Lower leg skin (tissue), 3 donors: ENCODE measurements at regions not wholly inside any gene's neighbourhood (a gene's known extent, or its start where the extent isn't known, plus 50 kb on each side); places are given as distances from the start of the nearest gene placed in this dataset.
"Not testable (repeated sequence)": the region's sequence is repeated elsewhere in the genome, so short reads cannot be mapped to it uniquely, and the experiment has no call there.

Source experiments
- POLR2A ChIP-seq, 2 donors: fragments of 450-650 bp; IDR thresholded peaks; one replicate each; pipeline ENCODE4 v1.6.1; 2016 to 2017; ENCODE audit warnings: antibody characterized with exemption in 2 of 2, mild to moderate bottlenecking in 1 of 2, moderate library complexity in 1 of 2
- TF ChIP-seq, protein P1 (sequence below), 3 donors: fragments of 450-650 bp; IDR thresholded peaks; one replicate each; pipeline ENCODE4 v1.5.1; 2016; ENCODE audit warnings: antibody characterized with exemption in 3 of 3, mild to moderate bottlenecking in 3 of 3, moderate library complexity in 2 of 3

GRCh38 chr17:18563381-18564098, 80.7 kb downstream of the TBC1D28 start:
- TF ChIP-seq POLR2A (IDR thresholded peaks at IDR 0.05) = not testable (repeated sequence)
- TF ChIP-seq, protein P1, sequence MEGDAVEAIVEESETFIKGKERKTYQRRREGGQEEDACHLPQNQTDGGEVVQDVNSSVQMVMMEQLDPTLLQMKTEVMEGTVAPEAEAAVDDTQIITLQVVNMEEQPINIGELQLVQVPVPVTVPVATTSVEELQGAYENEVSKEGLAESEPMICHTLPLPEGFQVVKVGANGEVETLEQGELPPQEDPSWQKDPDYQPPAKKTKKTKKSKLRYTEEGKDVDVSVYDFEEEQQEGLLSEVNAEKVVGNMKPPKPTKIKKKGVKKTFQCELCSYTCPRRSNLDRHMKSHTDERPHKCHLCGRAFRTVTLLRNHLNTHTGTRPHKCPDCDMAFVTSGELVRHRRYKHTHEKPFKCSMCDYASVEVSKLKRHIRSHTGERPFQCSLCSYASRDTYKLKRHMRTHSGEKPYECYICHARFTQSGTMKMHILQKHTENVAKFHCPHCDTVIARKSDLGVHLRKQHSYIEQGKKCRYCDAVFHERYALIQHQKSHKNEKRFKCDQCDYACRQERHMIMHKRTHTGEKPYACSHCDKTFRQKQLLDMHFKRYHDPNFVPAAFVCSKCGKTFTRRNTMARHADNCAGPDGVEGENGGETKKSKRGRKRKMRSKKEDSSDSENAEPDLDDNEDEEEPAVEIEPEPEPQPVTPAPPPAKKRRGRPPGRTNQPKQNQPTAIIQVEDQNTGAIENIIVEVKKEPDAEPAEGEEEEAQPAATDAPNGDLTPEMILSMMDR (IDR thresholded peaks at IDR 0.05) = not testable (repeated sequence)
